Activated B cell treated with CpG ODN at 0.5 μM for 24 hours (primary cell): ENCODE measurements at regions not wholly inside any gene's neighbourhood (a gene's known extent, or its start where the extent isn't known, plus 50 kb on each side); places are given as distances from the start of the nearest gene placed in this dataset.

Experiments
- ATAC-seq: fragments of 200-7000 bp; cut with Tn5 transposase; one replicate; pipeline ENCODE4 v1.10.0; 2021; ENCODE audit warnings: low read depth, mild to moderate bottlenecking, moderate library complexity
- CTCF ChIA-PET: fragments of 350-600 bp; sonication (Branson Sonifier 250); formaldehyde crosslinking; loops from one replicate; lab custom pipeline; 2021; ENCODE audit warnings: antibody characterized with exemption; lab: Charles Lee
- POLR2A ChIA-PET: fragments of 350-600 bp; sonication (Branson Sonifier 250); formaldehyde crosslinking; loops from one replicate; lab custom pipeline; 2021; ENCODE audit warnings: antibody characterized with exemption; lab: Charles Lee
- DNase-seq: peaks from one replicate; pipeline ENCODE4 v3.0.0; 2022
- H3K27ac Mint-ChIP-seq: one replicate; pipeline ENCODE4 v1.8.0; 2020; ENCODE audit warnings: mixed read lengths
- H3K27me3 Mint-ChIP-seq: one replicate; pipeline ENCODE4 v1.8.0; 2021; ENCODE audit warnings: mixed read lengths
- H3K36me3 Mint-ChIP-seq: one replicate; pipeline ENCODE4 v1.8.0; 2021; ENCODE audit warnings: low read depth, mixed read lengths
- H3K4me1 Mint-ChIP-seq: one replicate; pipeline ENCODE4 v1.8.0; 2021; ENCODE audit warnings: mixed read lengths
- H3K4me3 Mint-ChIP-seq: one replicate; pipeline ENCODE4 v1.8.0; 2020; ENCODE audit warnings: mild to moderate bottlenecking, mixed read lengths
- H3K9me3 Mint-ChIP-seq: one replicate; pipeline ENCODE4 v1.8.0; 2020; ENCODE audit warnings: mixed read lengths
- CTCF ChIP-seq: fragments of 200-600 bp; IDR thresholded peaks from one replicate; pipeline ENCODE4 v1.8.0; 2022; ENCODE audit warnings: antibody characterized with exemption, mild to moderate bottlenecking
- intact Hi-C: fragments of 100-400 bp; cut with micrococcal nuclease; formaldehyde crosslinking; loops from one replicate; pipeline ENCODE4 v1.15.1; 2024

GRCh38 chr22:49676783-49677494 is 150.7 kb downstream of the BRD1 start:
- CTCF ChIA-PET, result no interaction called here
- intact Hi-C loops, result no loop called here
- POLR2A ChIA-PET, result no interaction called here
- no peak for TF ChIP-seq CTCF
- H3K36me3 Mint-ChIP-seq, result no peaks in the 10 kb centered on the region
- H3K4me1 Mint-ChIP-seq, result no peaks in the 10 kb centered on the region
- H3K27me3 Mint-ChIP-seq, result peaks cover 8% of the 10 kb centered on the region
- no peak for DNase-seq
- H3K4me3 Mint-ChIP-seq, result no peak overlapping the region
- ATAC-seq, result no peak
- no peak overlapping the region for H3K27ac Mint-ChIP-seq
- H3K9me3 Mint-ChIP-seq, result no peaks in the 10 kb centered on the region

GRCh38 chr22:49676230-49676629 is 151.4 kb downstream of the BRD1 start:
- no peak overlapping the region for H3K4me3 Mint-ChIP-seq
- POLR2A ChIA-PET, result no interaction called here

GRCh38 chr22:49674479-49675050 is 153.1 kb downstream of the BRD1 start:
- POLR2A ChIA-PET, result no interaction called here
- Mint-ChIP-seq H3K27me3 (peaks cover 17% of the 10 kb centered on the region), H3K4me1 (peaks cover 8% of the 10 kb centered on the region), H3K27ac (no peak overlapping the region), H3K4me3 (no peak overlapping the region), H3K9me3 (no peaks in the 10 kb centered on the region), H3K36me3 (no peaks in the 10 kb centered on the region)
- TF ChIP-seq CTCF, result no peak
- intact Hi-C loops, result no loop called here
- DNase-seq (no peak), ATAC-seq (no peak)
- CTCF ChIA-PET, result no interaction called here

More at GRCh38 chr22:49676230-49676629, 151.4 kb downstream of the BRD1 start:
- H3K9me3 Mint-ChIP-seq, result no peaks in the 10 kb centered on the region
- no peaks in the 10 kb centered on the region for H3K36me3 Mint-ChIP-seq
- intact Hi-C loops, result no loop called here
- no peak overlapping the region for H3K27ac Mint-ChIP-seq
- peaks cover 4% of the 10 kb centered on the region for H3K4me1 Mint-ChIP-seq
- DNase-seq (no peak), ATAC-seq (no peak)
- no peak for TF ChIP-seq CTCF
- CTCF ChIA-PET, result no interaction called here
- peaks cover 13% of the 10 kb centered on the region for H3K27me3 Mint-ChIP-seq

- no peak for TF ChIP-seq CTCF
- Mint-ChIP-seq H3K9me3 (no peaks in the 10 kb centered on the region), H3K4me1 (peaks cover 11% of the 10 kb centered on the region), H3K27ac (no peak overlapping the region), H3K27me3 (peaks cover 10% of the 10 kb centered on the region), H3K36me3 (no peaks in the 10 kb centered on the region), H3K4me3 (no peak overlapping the region)
- POLR2A ChIA-PET, result no interaction called here
- intact Hi-C loops, result no loop called here
- no peak for ATAC-seq
- DNase-seq, result no peak
- CTCF ChIA-PET, result no interaction called here
Measured at GRCh38 chr22:49673048-49673447, 154.6 kb downstream of the BRD1 start.

- no peak overlapping the region for H3K27ac Mint-ChIP-seq
- no peak for TF ChIP-seq CTCF
- POLR2A ChIA-PET, result no interaction called here
- peak overlapping the region; percentile 76 for H3K4me3 Mint-ChIP-seq
- CTCF ChIA-PET, result no interaction called here
- H3K4me1 Mint-ChIP-seq, result peaks cover 15% of the 10 kb centered on the region
- ATAC-seq (no peak), DNase-seq (no peak)
- intact Hi-C loops, result no loop called here
- peaks cover 10% of the 10 kb centered on the region for H3K27me3 Mint-ChIP-seq
- no peaks in the 10 kb centered on the region for H3K36me3 Mint-ChIP-seq
- no peaks in the 10 kb centered on the region for H3K9me3 Mint-ChIP-seq
Measured at GRCh38 chr22:49672014-49672516, 155.6 kb downstream of the BRD1 start.
